Neuronal stem cell (in vitro differentiated cells): ENCODE measurements at regions not wholly inside any gene's neighbourhood (a gene's known extent, or its start where the extent isn't known, plus 50 kb on each side); places are given as distances from the start of the nearest gene placed in this dataset.

Experiments
- DNase-seq: peaks from one replicate; pipeline ENCODE4 v3.0.0-alpha.2; 2013; ENCODE audit warnings: low spot score
- H2AFZ ChIP-seq: one replicate; pipeline ENCODE4 v1.6.1; 2013; ENCODE audit warnings: mild to moderate bottlenecking, low read length, inconsistent platforms
- H2AK5ac ChIP-seq: 2 replicates; pipeline ENCODE4 v1.6.1; 2013; ENCODE audit warnings: low read depth, mild to moderate bottlenecking, inconsistent platforms, low read length, moderate library complexity, mixed read lengths
- H2BK120ac ChIP-seq: 2 replicates; pipeline ENCODE4 v1.6.1; 2013; ENCODE audit warnings: low read depth, mild to moderate bottlenecking, inconsistent platforms, low read length, moderate library complexity, mixed read lengths
- H2BK12ac ChIP-seq: one replicate; pipeline ENCODE4 v1.6.1; 2013; ENCODE audit warnings: low read length, inconsistent platforms
- H2BK15ac ChIP-seq: 2 replicates; pipeline ENCODE4 v1.6.1; 2013; ENCODE audit warnings: mild to moderate bottlenecking, low read length, inconsistent platforms, mixed read lengths
- H2BK5ac ChIP-seq: one replicate; pipeline ENCODE4 v1.6.1; 2013; ENCODE audit warnings: inconsistent platforms, mild to moderate bottlenecking, low read length, moderate library complexity
- H3K14ac ChIP-seq: one replicate; pipeline ENCODE4 v1.6.1; 2013; ENCODE audit warnings: low read length, inconsistent platforms
- H3K18ac ChIP-seq: 2 replicates; pipeline ENCODE4 v1.6.1; 2013; ENCODE audit warnings: low read length, inconsistent platforms
- H3K23ac ChIP-seq: 2 replicates; pipeline ENCODE4 v1.6.1; 2013; ENCODE audit warnings: low read depth, mild to moderate bottlenecking, mixed read lengths, low read length, inconsistent platforms; ENCODE audit not compliant: poor library complexity
- H3K27ac ChIP-seq: replicated peaks from 3 replicates; pipeline ENCODE4 v1.5.1; 2013; ENCODE audit warnings: low read length, inconsistent platforms
- H3K27me3 ChIP-seq, 3 experiments: 2 replicates each; pipeline ENCODE4 v1.6.1; 2013; ENCODE audit warnings: low read length in 3 of 3, mild to moderate bottlenecking in 2 of 3, inconsistent platforms in 1 of 3, low read depth in 1 of 3, mixed read lengths in 1 of 3, moderate library complexity in 1 of 3; ENCODE audit not compliant: control insufficient read depth in 3 of 3, insufficient read depth in 3 of 3
- H3K36me3 ChIP-seq, 2 donors: replicated peaks in 1 of 2; 2 replicates each; pipeline ENCODE4 v1.6.1; 2013; ENCODE audit warnings: low read length in 2 of 2; ENCODE audit not compliant: control insufficient read depth in 2 of 2, insufficient read depth in 2 of 2
- H3K4ac ChIP-seq: 2 replicates; pipeline ENCODE4 v1.6.1; 2013; ENCODE audit warnings: inconsistent platforms, mild to moderate bottlenecking, low read length, moderate library complexity
- H3K4me1 ChIP-seq, 2 donors: 1 replicate in 1 of 2; 2 replicates in 1 of 2; pipeline ENCODE4 v1.6.1; 2013; ENCODE audit warnings: low read length in 2 of 2, low read depth in 1 of 2; ENCODE audit not compliant: control insufficient read depth in 2 of 2, insufficient read depth in 1 of 2
- H3K4me2 ChIP-seq: one replicate; pipeline ENCODE4 v1.6.1; 2013; ENCODE audit warnings: mild to moderate bottlenecking, low read length, inconsistent platforms; ENCODE audit not compliant: insufficient read depth, poor library complexity, severe bottlenecking
- H3K4me3 ChIP-seq, 2 donors: 2 replicates each; pipeline ENCODE4 v1.5.1; 2013; ENCODE audit warnings: low read length in 2 of 2, mild to moderate bottlenecking in 2 of 2, inconsistent platforms in 1 of 2, moderate library complexity in 1 of 2
- H3K79me1 ChIP-seq: one replicate; pipeline ENCODE4 v1.6.1; 2013; ENCODE audit warnings: low read depth, mild to moderate bottlenecking, inconsistent platforms, low read length, moderate library complexity
- H3K9ac ChIP-seq: one replicate; pipeline ENCODE4 v1.6.1; 2013; ENCODE audit warnings: mild to moderate bottlenecking, low read depth, low read length, inconsistent platforms; ENCODE audit not compliant: poor library complexity
- H3K9me3 ChIP-seq, 2 donors: replicated peaks in 1 of 2; 2 replicates each; pipeline versions ENCODE3 to v1.6.1; 2013; ENCODE audit warnings: low read length in 2 of 2, mild to moderate bottlenecking in 2 of 2, inconsistent platforms in 1 of 2, low read depth in 1 of 2, mixed read lengths in 1 of 2, moderate library complexity in 1 of 2; ENCODE audit not compliant: control insufficient read depth in 2 of 2, insufficient read depth in 1 of 2
- H4K8ac ChIP-seq: one replicate; pipeline ENCODE4 v1.6.1; 2013; ENCODE audit warnings: low read depth, mild to moderate bottlenecking, inconsistent platforms, low read length, moderate library complexity
- H4K91ac ChIP-seq: one replicate; pipeline ENCODE4 v1.6.1; 2013; ENCODE audit warnings: low read length, low read depth, mild to moderate bottlenecking, inconsistent platforms; ENCODE audit not compliant: poor library complexity
- WGBS, 2 donors: extraction: QIAGEN DNeasy Blood & Tissue Kit; methylation state at CpG; one replicate each; pipeline ENCODE4 v1.1.7; 2013; ENCODE audit warnings: missing lambda C conversion rate in 2 of 2, mixed read lengths in 1 of 2; ENCODE audit not compliant: insufficient read length in 2 of 2, insufficient replicate concordance in 1 of 2; ENCODE audit errors: extremely low coverage in 2 of 2; 5-methylcytosine and 5-hydroxymethylcytosine counted together

GRCh38 chr5:167961731-167962130 is 329.7 kb upstream of the WWC1 start:
- Histone ChIP-seq H2BK120ac (no peak overlapping the region), H2AK5ac (no peak overlapping the region), H2BK12ac (no peak overlapping the region), H4K8ac (no peak overlapping the region), H3K4me3 (no peak overlapping the region), H2BK15ac (no peak overlapping the region), H3K79me1 (no peaks in the 10 kb centered on the region), H4K91ac (no peak overlapping the region), H3K18ac (no peak overlapping the region), H3K9ac (no peak overlapping the region), H3K9me3 (peaks cover 0 to 3% of the 10 kb centered on the region in 2 donors), H3K27ac (no peak overlapping the region), H3K4me2 (no peak overlapping the region), H3K14ac (no peak overlapping the region), H3K4me1 (no peaks in the 10 kb centered on the region), H3K36me3 (no peaks in the 10 kb centered on the region), H3K4ac (no peak overlapping the region), H3K27me3 (no peaks in the 10 kb centered on the region), H3K23ac (no peak overlapping the region), H2BK5ac (no peak overlapping the region), H2AFZ (no peak overlapping the region)
- DNase-seq, result no peak
- no CpG with 5 or more reads among the region's 2 CpGs for WGBS, 2 donors

DNA sequence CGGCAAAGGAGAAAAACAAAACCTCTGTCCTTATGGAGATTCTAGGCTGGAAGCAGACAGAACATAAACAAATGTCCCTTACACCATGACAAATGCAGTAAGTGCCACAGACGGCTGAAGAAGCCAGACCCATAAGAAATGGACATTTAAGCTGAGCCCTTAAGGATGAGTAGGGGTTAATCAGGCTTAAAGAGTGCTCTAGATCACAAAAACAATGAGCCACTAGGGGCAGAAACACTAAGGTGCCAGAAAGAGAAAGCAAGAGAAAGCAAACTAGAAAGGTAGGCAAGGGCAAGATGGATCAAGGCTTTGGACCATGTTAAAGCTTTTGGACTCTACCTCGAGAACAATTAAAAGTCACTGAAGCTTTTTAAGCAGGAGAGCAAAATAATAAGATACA is 326.9 kb upstream of the WWC1 start:
- Histone ChIP-seq H2BK15ac (no peak overlapping the region), H3K18ac (no peak overlapping the region), H2BK5ac (no peak overlapping the region), H2AK5ac (no peak overlapping the region), H2AFZ (no peak overlapping the region), H3K79me1 (no peaks in the 10 kb centered on the region), H3K9ac (no peak overlapping the region), H2BK12ac (no peak overlapping the region), H3K4me2 (no peak overlapping the region), H4K8ac (no peak overlapping the region), H3K4me3 (no peak overlapping the region), H3K14ac (no peak overlapping the region), H4K91ac (no peak overlapping the region), H3K36me3 (no peaks in the 10 kb centered on the region), H3K23ac (no peak overlapping the region), H2BK120ac (no peak overlapping the region), H3K27ac (no peak overlapping the region), H3K27me3 (no peaks in the 10 kb centered on the region), H3K4me1 (peaks cover 0 to 9% of the 10 kb centered on the region in 2 donors), H3K9me3 (peaks cover 0 to 2% of the 10 kb centered on the region in 2 donors), H3K4ac (no peak overlapping the region)
- no peak for DNase-seq
- no CpG with 5 or more reads among the region's 3 CpGs for whole genome bisulfite sequencing, 2 donors

GRCh38 chr5:167965710-167966109 is 325.7 kb upstream of the WWC1 start:
- no peaks in the 10 kb centered on the region for H3K27me3 ChIP-seq
- no peak overlapping the region for H2BK120ac ChIP-seq
- H3K36me3 ChIP-seq, result no peaks in the 10 kb centered on the region
- H3K4me2 ChIP-seq, result no peak overlapping the region
- no peak overlapping the region for H3K27ac ChIP-seq
- H2BK5ac ChIP-seq, result no peak overlapping the region
- H3K9me3 ChIP-seq, result no peaks in the 10 kb centered on the region
- H2AFZ ChIP-seq, result no peak overlapping the region
- H2BK15ac ChIP-seq, result no peak overlapping the region
- no peak overlapping the region for H3K4ac ChIP-seq
- no peak for DNase-seq
- no peak overlapping the region for H3K14ac ChIP-seq
- no CpG with 5 or more reads among the region's 2 CpGs for WGBS, 2 donors
- no peak overlapping the region for H3K23ac ChIP-seq
- no peak overlapping the region for H3K18ac ChIP-seq
- H4K91ac ChIP-seq, result no peak overlapping the region
- H3K4me1 ChIP-seq, result peaks cover 0 to 9% of the 10 kb centered on the region in 2 donors
- H4K8ac ChIP-seq, result no peak overlapping the region
- no peak overlapping the region for H2AK5ac ChIP-seq
- H3K79me1 ChIP-seq, result no peaks in the 10 kb centered on the region
- no peak overlapping the region for H2BK12ac ChIP-seq
- no peak overlapping the region for H3K9ac ChIP-seq
- no peak overlapping the region for H3K4me3 ChIP-seq

DNA sequence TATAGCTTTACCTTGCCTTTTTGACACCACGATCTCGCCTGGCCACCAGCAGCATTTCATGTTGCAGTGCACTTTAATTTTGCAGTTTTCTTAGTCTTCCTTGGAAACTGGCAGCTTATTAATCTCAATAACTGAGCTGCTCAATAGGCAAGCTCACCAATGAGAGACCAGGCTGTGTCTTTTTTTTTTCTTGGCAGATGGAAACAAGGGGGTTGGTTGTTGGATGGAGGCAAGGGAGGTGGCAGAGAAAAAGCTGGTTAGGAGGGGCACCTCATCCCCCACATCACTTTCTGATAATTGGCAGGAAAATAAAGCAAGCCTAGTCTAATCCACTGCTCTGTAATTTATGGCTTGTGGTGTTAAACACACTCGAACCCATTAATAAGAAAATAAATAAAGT is 324.5 kb upstream of the WWC1 start:
- Histone ChIP-seq H2AFZ (no peak overlapping the region), H3K4ac (no peak overlapping the region)

More for the DNA sequence above, 324.5 kb upstream of the WWC1 start:
- no peak overlapping the region for H4K8ac ChIP-seq
- no peak for DNase-seq
- H3K14ac ChIP-seq, result no peak overlapping the region
- no peak overlapping the region for H3K23ac ChIP-seq
- WGBS, 2 donors, result no CpG with 5 or more reads among the region's 3 CpGs
- H3K27ac ChIP-seq, result no peak overlapping the region
- no peak overlapping the region for H4K91ac ChIP-seq
- H3K4me3 ChIP-seq, result no peak overlapping the region
- no peak overlapping the region for H2BK120ac ChIP-seq
- no peak overlapping the region for H2BK12ac ChIP-seq
- H2BK5ac ChIP-seq, result no peak overlapping the region
- no peak overlapping the region for H2BK15ac ChIP-seq
- H3K79me1 ChIP-seq, result no peaks in the 10 kb centered on the region
- no peaks in the 10 kb centered on the region for H3K36me3 ChIP-seq
- peaks cover 0 to 9% of the 10 kb centered on the region in 2 donors for H3K4me1 ChIP-seq
- no peaks in the 10 kb centered on the region for H3K27me3 ChIP-seq
- no peak overlapping the region for H3K4me2 ChIP-seq
- H2AK5ac ChIP-seq, result no peak overlapping the region
- no peak overlapping the region for H3K9ac ChIP-seq
- H3K9me3 ChIP-seq, result no peaks in the 10 kb centered on the region
- H3K18ac ChIP-seq, result no peak overlapping the region
